WTC11 (cell line): ENCODE measurements at regions not wholly inside any gene's neighbourhood (a gene's known extent, or its start where the extent isn't known, plus 50 kb on each side); places are given as distances from the start of the nearest gene placed in this dataset.

Source experiments
- ATAC-seq: fragments of 200-7000 bp; cut with Tn5 transposase; 2 replicates; pipeline ENCODE4 v1.10.0; 2021; ENCODE audit warnings: mild to moderate bottlenecking, moderate library complexity
- CTCF ChIA-PET: fragments of 300-600 bp; sonication (Branson Sonifier 250); formaldehyde crosslinking; loops from one replicate; lab custom pipeline; 2021; ENCODE audit warnings: antibody characterized with exemption; lab: Charles Lee
- POLR2A ChIA-PET: fragments of 350-600 bp; sonication (Branson Sonifier 250); formaldehyde crosslinking; loops from one replicate; lab custom pipeline; 2021; ENCODE audit warnings: antibody characterized with exemption; lab: Charles Lee
- DNase-seq: peaks from one replicate; pipeline ENCODE4 v3.0.0; 2021; ENCODE audit warnings: low spot score
- H3K27ac Mint-ChIP-seq: 2 replicates; pipeline ENCODE4 v1.8.0; 2021; ENCODE audit warnings: mixed read lengths
- H3K27me3 Mint-ChIP-seq: 2 replicates; pipeline ENCODE4 v1.8.0; 2021; ENCODE audit warnings: low read depth, mild to moderate bottlenecking, moderate library complexity, mixed read lengths
- H3K36me3 Mint-ChIP-seq: 2 replicates; pipeline ENCODE4 v1.8.0; 2021; ENCODE audit warnings: mixed read lengths
- H3K4me1 Mint-ChIP-seq: 2 replicates; pipeline ENCODE4 v1.8.0; 2022; ENCODE audit warnings: mixed read lengths
- H3K4me3 Mint-ChIP-seq: 2 replicates; pipeline ENCODE4 v1.8.0; 2021; ENCODE audit warnings: mild to moderate bottlenecking, moderate library complexity, mixed read lengths
- H3K9me3 Mint-ChIP-seq: 2 replicates; pipeline ENCODE4 v1.8.0; 2021; ENCODE audit warnings: mixed read lengths
- FOXP1 ChIP-seq: sonication (generic); formaldehyde crosslinking; IDR thresholded peaks from 2 replicates; pipeline ENCODE4 v1.8.0; 2022; ENCODE audit warnings: missing genetic modification reagents, mild to moderate bottlenecking, moderate library complexity, borderline replicate concordance
- GRHL2 ChIP-seq: fragments of 250-450 bp; sonication (Bioruptor Pico); IDR thresholded peaks from 2 replicates; pipeline ENCODE4 v1.8.0; 2022; ENCODE audit warnings: mild to moderate bottlenecking, moderate library complexity; ENCODE audit not compliant: insufficient replicate concordance, severe bottlenecking
- JAZF1 ChIP-seq: fragments of 250-450 bp; sonication (Bioruptor Pico); IDR thresholded peaks from 2 replicates; pipeline ENCODE4 v1.9.0; 2021; ENCODE audit warnings: moderate library complexity, mild to moderate bottlenecking, inconsistent platforms
- MLX ChIP-seq: sonication (generic); formaldehyde crosslinking; IDR thresholded peaks from 2 replicates; pipeline ENCODE4 v1.8.1; 2023; ENCODE audit warnings: mild to moderate bottlenecking, missing genetic modification reagents, moderate library complexity
- OVOL2 ChIP-seq: fragments of 250-450 bp; sonication (Bioruptor Pico); IDR thresholded peaks from 2 replicates; pipeline ENCODE4 v1.9.0; 2021; ENCODE audit warnings: mild to moderate bottlenecking, borderline replicate concordance
- PREB ChIP-seq: sonication (generic); formaldehyde crosslinking; IDR thresholded peaks from 2 replicates; pipeline ENCODE4 v1.8.1; 2022; ENCODE audit warnings: mild to moderate bottlenecking, missing genetic modification reagents, moderate library complexity, borderline replicate concordance
- TCF7 ChIP-seq: sonication (generic); formaldehyde crosslinking; IDR thresholded peaks from 2 replicates; pipeline ENCODE4 v1.8.0; 2022; ENCODE audit warnings: mild to moderate bottlenecking, low read depth, missing genetic modification reagents, moderate library complexity
- TEAD4 ChIP-seq: sonication (generic); formaldehyde crosslinking; IDR thresholded peaks from 2 replicates; pipeline ENCODE4 v1.8.0; 2022; ENCODE audit warnings: mild to moderate bottlenecking, missing genetic modification reagents
- ZBTB21 ChIP-seq: sonication (generic); formaldehyde crosslinking; IDR thresholded peaks from 2 replicates; pipeline ENCODE4 v1.8.1; 2023; ENCODE audit warnings: mild to moderate bottlenecking, missing genetic modification reagents, borderline replicate concordance
- ZNF219 ChIP-seq: sonication (generic); formaldehyde crosslinking; IDR thresholded peaks from 2 replicates; pipeline ENCODE4 v1.8.0; 2023; ENCODE audit warnings: missing genetic modification reagents, mild to moderate bottlenecking, borderline replicate concordance
- ZNF532 ChIP-seq: fragments of 250-450 bp; sonication (Bioruptor Pico); IDR thresholded peaks from 2 replicates; pipeline ENCODE4 v1.9.0; 2021; ENCODE audit warnings: mild to moderate bottlenecking, borderline replicate concordance
- TF ChIP-seq, protein P1 (sequence below): sonication (generic); formaldehyde crosslinking; IDR thresholded peaks from 2 replicates; pipeline ENCODE4 v1.8.1; 2023; ENCODE audit warnings: mild to moderate bottlenecking, missing genetic modification reagents, borderline replicate concordance
- TF ChIP-seq, protein P2 (sequence below): fragments of 200-600 bp; IDR thresholded peaks from 2 replicates; pipeline ENCODE4 v1.8.0; 2022; ENCODE audit warnings: antibody characterized with exemption
- TF ChIP-seq, protein P3 (sequence below): sonication (generic); formaldehyde crosslinking; IDR thresholded peaks from 2 replicates; pipeline ENCODE4 v1.8.0; 2023; ENCODE audit warnings: missing genetic modification reagents, mild to moderate bottlenecking, borderline replicate concordance

DNA sequence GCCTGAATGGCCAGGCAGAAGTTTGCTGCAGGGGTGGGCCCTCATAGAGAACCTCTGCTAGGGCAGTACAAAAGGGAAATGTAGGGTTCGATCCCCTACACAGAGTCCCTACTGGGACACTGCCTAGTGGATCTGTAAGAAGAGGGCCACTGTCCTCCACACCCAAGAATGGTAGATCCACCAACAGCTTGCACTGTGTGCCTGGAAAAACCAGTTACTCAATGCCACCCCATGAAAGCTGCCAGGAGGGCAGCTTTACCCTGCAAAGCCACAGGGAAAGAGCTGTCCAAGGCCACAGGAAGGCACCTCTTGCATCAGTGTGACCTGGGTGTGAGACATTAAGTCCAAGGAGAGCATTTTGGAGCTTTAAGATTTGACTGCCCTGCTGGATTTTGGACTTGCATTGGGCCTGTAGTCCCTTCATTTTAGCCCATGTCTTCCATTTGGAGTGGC lies 781.6 kb downstream of the TRAM1L1 start (continued):
- TF ChIP-seq, protein P1, sequence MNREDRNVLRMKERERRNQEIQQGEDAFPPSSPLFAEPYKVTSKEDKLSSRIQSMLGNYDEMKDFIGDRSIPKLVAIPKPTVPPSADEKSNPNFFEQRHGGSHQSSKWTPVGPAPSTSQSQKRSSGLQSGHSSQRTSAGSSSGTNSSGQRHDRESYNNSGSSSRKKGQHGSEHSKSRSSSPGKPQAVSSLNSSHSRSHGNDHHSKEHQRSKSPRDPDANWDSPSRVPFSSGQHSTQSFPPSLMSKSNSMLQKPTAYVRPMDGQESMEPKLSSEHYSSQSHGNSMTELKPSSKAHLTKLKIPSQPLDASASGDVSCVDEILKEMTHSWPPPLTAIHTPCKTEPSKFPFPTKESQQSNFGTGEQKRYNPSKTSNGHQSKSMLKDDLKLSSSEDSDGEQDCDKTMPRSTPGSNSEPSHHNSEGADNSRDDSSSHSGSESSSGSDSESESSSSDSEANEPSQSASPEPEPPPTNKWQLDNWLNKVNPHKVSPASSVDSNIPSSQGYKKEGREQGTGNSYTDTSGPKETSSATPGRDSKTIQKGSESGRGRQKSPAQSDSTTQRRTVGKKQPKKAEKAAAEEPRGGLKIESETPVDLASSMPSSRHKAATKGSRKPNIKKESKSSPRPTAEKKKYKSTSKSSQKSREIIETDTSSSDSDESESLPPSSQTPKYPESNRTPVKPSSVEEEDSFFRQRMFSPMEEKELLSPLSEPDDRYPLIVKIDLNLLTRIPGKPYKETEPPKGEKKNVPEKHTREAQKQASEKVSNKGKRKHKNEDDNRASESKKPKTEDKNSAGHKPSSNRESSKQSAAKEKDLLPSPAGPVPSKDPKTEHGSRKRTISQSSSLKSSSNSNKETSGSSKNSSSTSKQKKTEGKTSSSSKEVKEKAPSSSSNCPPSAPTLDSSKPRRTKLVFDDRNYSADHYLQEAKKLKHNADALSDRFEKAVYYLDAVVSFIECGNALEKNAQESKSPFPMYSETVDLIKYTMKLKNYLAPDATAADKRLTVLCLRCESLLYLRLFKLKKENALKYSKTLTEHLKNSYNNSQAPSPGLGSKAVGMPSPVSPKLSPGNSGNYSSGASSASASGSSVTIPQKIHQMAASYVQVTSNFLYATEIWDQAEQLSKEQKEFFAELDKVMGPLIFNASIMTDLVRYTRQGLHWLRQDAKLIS = no peak
- TF ChIP-seq MLX (CRISPR knock-in tag) (no peak), PREB (CRISPR knock-in tag) (no peak), OVOL2 (CRISPR knock-in tag) (no peak)

DNA sequence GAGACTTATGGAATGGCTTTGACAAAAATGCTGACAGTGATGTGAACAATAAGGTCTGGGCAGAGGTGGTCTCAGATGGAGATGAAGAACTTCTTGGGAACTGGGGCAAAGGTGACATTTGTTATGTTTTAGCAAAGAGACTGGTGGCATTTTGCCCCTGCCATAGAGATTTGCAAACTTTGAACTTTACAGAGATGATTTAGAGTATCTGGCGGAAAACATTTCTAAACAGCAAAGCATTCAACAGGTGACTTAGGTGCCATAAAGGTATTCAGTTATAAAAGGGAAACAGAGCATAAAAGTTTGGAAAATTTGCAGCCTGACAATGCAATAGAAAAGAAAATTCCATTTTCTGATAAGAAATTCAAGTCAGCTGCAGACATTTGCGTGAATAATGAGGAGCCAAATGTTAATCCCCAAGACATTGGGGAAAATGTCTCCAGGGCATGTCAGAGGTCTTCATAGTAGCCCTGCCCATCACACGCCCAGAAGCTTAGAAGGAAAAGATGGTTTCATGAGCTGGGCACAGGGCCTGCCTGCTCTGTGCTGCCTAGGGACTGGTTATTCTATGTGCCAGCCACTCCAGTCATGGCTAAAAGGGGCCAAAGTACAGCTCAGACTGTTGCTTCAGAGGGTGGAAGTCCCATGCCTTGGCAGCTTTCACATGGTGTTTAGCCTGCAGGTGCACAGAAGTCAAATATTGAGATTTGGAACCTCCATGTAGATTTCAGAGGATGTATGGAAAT lies 782.2 kb downstream of the TRAM1L1 start:
- Mint-ChIP-seq H3K27me3 (no peaks in the 10 kb centered on the region), H3K4me3 (no peak overlapping the region), H3K36me3 (no peaks in the 10 kb centered on the region), H3K27ac (no peak overlapping the region), H3K9me3 (peaks cover 3% of the 10 kb centered on the region; the same call in 1 of the 2 replicates), H3K4me1 (no peaks in the 10 kb centered on the region)
- DNase-seq (no peak), ATAC-seq (no peak)
- no peak for TF ChIP-seq JAZF1 (CRISPR knock-in tag)
- TF ChIP-seq TCF7 (CRISPR knock-in tag) = no peak
- no peak for TF ChIP-seq ZNF219 (CRISPR knock-in tag)
- no peak for TF ChIP-seq ZBTB21 (CRISPR knock-in tag)
- TF ChIP-seq GRHL2 (CRISPR knock-in tag) = no peak
- TF ChIP-seq, protein P2, sequence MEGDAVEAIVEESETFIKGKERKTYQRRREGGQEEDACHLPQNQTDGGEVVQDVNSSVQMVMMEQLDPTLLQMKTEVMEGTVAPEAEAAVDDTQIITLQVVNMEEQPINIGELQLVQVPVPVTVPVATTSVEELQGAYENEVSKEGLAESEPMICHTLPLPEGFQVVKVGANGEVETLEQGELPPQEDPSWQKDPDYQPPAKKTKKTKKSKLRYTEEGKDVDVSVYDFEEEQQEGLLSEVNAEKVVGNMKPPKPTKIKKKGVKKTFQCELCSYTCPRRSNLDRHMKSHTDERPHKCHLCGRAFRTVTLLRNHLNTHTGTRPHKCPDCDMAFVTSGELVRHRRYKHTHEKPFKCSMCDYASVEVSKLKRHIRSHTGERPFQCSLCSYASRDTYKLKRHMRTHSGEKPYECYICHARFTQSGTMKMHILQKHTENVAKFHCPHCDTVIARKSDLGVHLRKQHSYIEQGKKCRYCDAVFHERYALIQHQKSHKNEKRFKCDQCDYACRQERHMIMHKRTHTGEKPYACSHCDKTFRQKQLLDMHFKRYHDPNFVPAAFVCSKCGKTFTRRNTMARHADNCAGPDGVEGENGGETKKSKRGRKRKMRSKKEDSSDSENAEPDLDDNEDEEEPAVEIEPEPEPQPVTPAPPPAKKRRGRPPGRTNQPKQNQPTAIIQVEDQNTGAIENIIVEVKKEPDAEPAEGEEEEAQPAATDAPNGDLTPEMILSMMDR = no peak
- TF ChIP-seq FOXP1 (CRISPR knock-in tag) = no peak
- no peak for TF ChIP-seq ZNF532 (CRISPR knock-in tag)
- TF ChIP-seq, protein P3, sequence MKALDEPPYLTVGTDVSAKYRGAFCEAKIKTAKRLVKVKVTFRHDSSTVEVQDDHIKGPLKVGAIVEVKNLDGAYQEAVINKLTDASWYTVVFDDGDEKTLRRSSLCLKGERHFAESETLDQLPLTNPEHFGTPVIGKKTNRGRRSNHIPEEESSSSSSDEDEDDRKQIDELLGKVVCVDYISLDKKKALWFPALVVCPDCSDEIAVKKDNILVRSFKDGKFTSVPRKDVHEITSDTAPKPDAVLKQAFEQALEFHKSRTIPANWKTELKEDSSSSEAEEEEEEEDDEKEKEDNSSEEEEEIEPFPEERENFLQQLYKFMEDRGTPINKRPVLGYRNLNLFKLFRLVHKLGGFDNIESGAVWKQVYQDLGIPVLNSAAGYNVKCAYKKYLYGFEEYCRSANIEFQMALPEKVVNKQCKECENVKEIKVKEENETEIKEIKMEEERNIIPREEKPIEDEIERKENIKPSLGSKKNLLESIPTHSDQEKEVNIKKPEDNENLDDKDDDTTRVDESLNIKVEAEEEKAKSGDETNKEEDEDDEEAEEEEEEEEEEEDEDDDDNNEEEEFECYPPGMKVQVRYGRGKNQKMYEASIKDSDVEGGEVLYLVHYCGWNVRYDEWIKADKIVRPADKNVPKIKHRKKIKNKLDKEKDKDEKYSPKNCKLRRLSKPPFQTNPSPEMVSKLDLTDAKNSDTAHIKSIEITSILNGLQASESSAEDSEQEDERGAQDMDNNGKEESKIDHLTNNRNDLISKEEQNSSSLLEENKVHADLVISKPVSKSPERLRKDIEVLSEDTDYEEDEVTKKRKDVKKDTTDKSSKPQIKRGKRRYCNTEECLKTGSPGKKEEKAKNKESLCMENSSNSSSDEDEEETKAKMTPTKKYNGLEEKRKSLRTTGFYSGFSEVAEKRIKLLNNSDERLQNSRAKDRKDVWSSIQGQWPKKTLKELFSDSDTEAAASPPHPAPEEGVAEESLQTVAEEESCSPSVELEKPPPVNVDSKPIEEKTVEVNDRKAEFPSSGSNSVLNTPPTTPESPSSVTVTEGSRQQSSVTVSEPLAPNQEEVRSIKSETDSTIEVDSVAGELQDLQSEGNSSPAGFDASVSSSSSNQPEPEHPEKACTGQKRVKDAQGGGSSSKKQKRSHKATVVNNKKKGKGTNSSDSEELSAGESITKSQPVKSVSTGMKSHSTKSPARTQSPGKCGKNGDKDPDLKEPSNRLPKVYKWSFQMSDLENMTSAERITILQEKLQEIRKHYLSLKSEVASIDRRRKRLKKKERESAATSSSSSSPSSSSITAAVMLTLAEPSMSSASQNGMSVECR (CRISPR knock-in tag) = no peak
- no peak for TF ChIP-seq TEAD4 (CRISPR knock-in tag)
- ChIA-PET CTCF (no interaction called here), POLR2A (no interaction called here)
